Naive thymus-derived CD8-positive, alpha-beta T cell (primary cell): ENCODE measurements at regions not wholly inside any gene's neighbourhood (a gene's known extent, or its start where the extent isn't known, plus 50 kb on each side); places are given as distances from the start of the nearest gene placed in this dataset.

Source experiments
- ATAC-seq, 2 donors: fragments of 150-1000 bp; cut with Tn5 transposase in 1 of 2; sonication (Bioruptor Pico), chemical (Tn5 transposase) in 1 of 2; 1 replicate in 1 of 2; 2 replicates in 1 of 2; pipeline ENCODE4 v1.10.0; 2021; ENCODE audit warnings: mild to moderate bottlenecking in 2 of 2, moderate library complexity in 2 of 2
- POLR2A ChIA-PET: fragments of 350-600 bp; sonication (Branson Sonifier 250); formaldehyde crosslinking; loops from one replicate; lab custom pipeline; 2021; ENCODE audit warnings: antibody characterized with exemption; lab: Charles Lee
- DNase-seq, 10 donors: peaks; one replicate each; pipeline versions ENCODE4 v3.0.0 to v3.0.0-alpha.2; 2020 to 2022
- H3K27ac Mint-ChIP-seq, 10 donors: one replicate each; pipeline ENCODE4 v1.8.0; 2020 to 2022; ENCODE audit warnings: mild to moderate bottlenecking in 10 of 10, mixed read lengths in 10 of 10, moderate library complexity in 4 of 10, inconsistent platforms in 1 of 10
- H3K27me3 Mint-ChIP-seq, 5 donors: one replicate each; pipeline ENCODE4 v1.8.0; 2021 to 2022; ENCODE audit warnings: mixed read lengths in 5 of 5
- H3K36me3 Mint-ChIP-seq, 3 donors: one replicate each; pipeline ENCODE4 v1.8.0; 2020 to 2022; ENCODE audit warnings: mixed read lengths in 3 of 3, mild to moderate bottlenecking in 2 of 3, inconsistent platforms in 1 of 3
- H3K4me1 Mint-ChIP-seq, 4 donors: one replicate each; pipeline ENCODE4 v1.8.0; 2021 to 2022; ENCODE audit warnings: mixed read lengths in 4 of 4
- H3K4me3 Mint-ChIP-seq, 10 donors: one replicate each; pipeline ENCODE4 v1.8.0; 2020 to 2022; ENCODE audit warnings: mild to moderate bottlenecking in 10 of 10, mixed read lengths in 10 of 10, moderate library complexity in 6 of 10, inconsistent platforms in 1 of 10
- H3K9me3 Mint-ChIP-seq, 9 donors: one replicate each; pipeline ENCODE4 v1.8.0; 2020 to 2022; ENCODE audit warnings: mixed read lengths in 9 of 9, mild to moderate bottlenecking in 3 of 9, inconsistent platforms in 1 of 9, moderate library complexity in 1 of 9

GRCh38 chr10:28217848-28218247, 85.0 kb downstream of the MPP7 start:
- Mint-ChIP-seq H3K4me1 (peaks cover 25 to 56% (median 48%) of the 10 kb centered on the region in 4 donors), H3K36me3 (peaks cover 5 to 21% (median 10%) of the 10 kb centered on the region in 3 donors), H3K9me3 (no peaks in the 10 kb centered on the region), H3K27me3 (no peaks in the 10 kb centered on the region), H3K4me3 (peak overlapping the region in 8 of 10 donors; percentile 5 to 44 (median 24)), H3K27ac (peak overlapping the region in 5 of 10 donors; percentile 2 to 66 (median 58))
- peak in 2 of 10 donors; percentile 2 to 3 for DNase-seq
- ATAC-seq: peak; percentile 41 to 52
- POLR2A ChIA-PET: no interaction called here

- POLR2A ChIA-PET: no interaction called here
- DNase-seq: no peak
- peaks cover 10 to 39% (median 18%) of the 10 kb centered on the region in 3 donors for H3K36me3 Mint-ChIP-seq
- no peak overlapping the region for H3K4me3 Mint-ChIP-seq
- H3K9me3 Mint-ChIP-seq: no peaks in the 10 kb centered on the region
- H3K27me3 Mint-ChIP-seq: no peaks in the 10 kb centered on the region
- peak overlapping the region in 2 of 10 donors; percentile 30 to 35 for H3K27ac Mint-ChIP-seq
- no peak for ATAC-seq
- H3K4me1 Mint-ChIP-seq: peaks cover 36 to 66% (median 46%) of the 10 kb centered on the region in 4 donors
These were observed 86.9 kb downstream of the MPP7 start for GRCh38 chr10:28215930-28216329.

GRCh38 chr10:28214219-28214618, 88.6 kb downstream of the MPP7 start:
- H3K4me3 Mint-ChIP-seq: no peak overlapping the region
- DNase-seq (no peak), ATAC-seq (no peak)
- peaks cover 0 to 3% (median 0%) of the 10 kb centered on the region in 9 donors for H3K9me3 Mint-ChIP-seq
- peaks cover 21 to 50% (median 28%) of the 10 kb centered on the region in 3 donors for H3K36me3 Mint-ChIP-seq
- H3K27ac Mint-ChIP-seq: peak overlapping the region in 1 of 10 donors; percentile 72
- POLR2A ChIA-PET: no interaction called here
- peaks cover 30 to 56% (median 39%) of the 10 kb centered on the region in 4 donors for H3K4me1 Mint-ChIP-seq
- no peaks in the 10 kb centered on the region for H3K27me3 Mint-ChIP-seq

- no peaks in the 10 kb centered on the region for H3K27me3 Mint-ChIP-seq
- POLR2A ChIA-PET: no interaction called here
- peaks cover 12 to 38% (median 28%) of the 10 kb centered on the region in 4 donors for H3K4me1 Mint-ChIP-seq
- peaks cover 0 to 14% (median 6%) of the 10 kb centered on the region in 9 donors for H3K9me3 Mint-ChIP-seq
- peak overlapping the region in 1 of 10 donors; percentile 6 for H3K27ac Mint-ChIP-seq
- H3K36me3 Mint-ChIP-seq: peaks cover 34 to 62% (median 43%) of the 10 kb centered on the region in 3 donors
- H3K4me3 Mint-ChIP-seq: no peak overlapping the region
- no peak for ATAC-seq
- DNase-seq: no peak
These were observed 91.1 kb downstream of the MPP7 start for GRCh38 chr10:28211759-28212158.

GRCh38 chr10:28207799-28208198, 95.1 kb downstream of the MPP7 start:
- H3K9me3 Mint-ChIP-seq: peaks cover 0 to 14% (median 6%) of the 10 kb centered on the region in 9 donors
- H3K27ac Mint-ChIP-seq: no peak overlapping the region
- no peak overlapping the region for H3K4me3 Mint-ChIP-seq
- ATAC-seq: no peak
- peaks cover 6 to 29% (median 19%) of the 10 kb centered on the region in 4 donors for H3K4me1 Mint-ChIP-seq
- H3K36me3 Mint-ChIP-seq: peaks cover 29 to 65% (median 54%) of the 10 kb centered on the region in 3 donors
- H3K27me3 Mint-ChIP-seq: no peaks in the 10 kb centered on the region
- POLR2A ChIA-PET: no interaction called here
- DNase-seq: no peak

GRCh38 chr10:28202941-28203352, 99.9 kb downstream of the MPP7 start:
- peaks cover 0 to 3% (median 0%) of the 10 kb centered on the region in 9 donors for H3K9me3 Mint-ChIP-seq
- DNase-seq (no peak), ATAC-seq (no peak)
- peak overlapping the region in 1 of 10 donors; percentile 19 for H3K27ac Mint-ChIP-seq
- peaks cover 6 to 22% (median 12%) of the 10 kb centered on the region in 4 donors for H3K4me1 Mint-ChIP-seq
- H3K36me3 Mint-ChIP-seq: peaks cover 7 to 67% (median 39%) of the 10 kb centered on the region in 3 donors
- POLR2A ChIA-PET: no interaction called here
- no peaks in the 10 kb centered on the region for H3K27me3 Mint-ChIP-seq
- H3K4me3 Mint-ChIP-seq: no peak overlapping the region

GRCh38 chr10:28201410-28202400, 101.2 kb downstream of the MPP7 start:
- Mint-ChIP-seq H3K4me1 (peaks cover 6 to 25% (median 16%) of the 10 kb centered on the region in 4 donors), H3K4me3 (no peak overlapping the region), H3K27me3 (no peaks in the 10 kb centered on the region), H3K9me3 (no peaks in the 10 kb centered on the region), H3K27ac (no peak overlapping the region), H3K36me3 (peaks cover 10 to 77% (median 41%) of the 10 kb centered on the region in 3 donors)
- DNase-seq (no peak), ATAC-seq (no peak)
- POLR2A ChIA-PET: no interaction called here

- Mint-ChIP-seq H3K4me3 (no peak overlapping the region), H3K27me3 (no peaks in the 10 kb centered on the region), H3K36me3 (peaks cover 16 to 83% (median 45%) of the 10 kb centered on the region in 3 donors), H3K4me1 (peaks cover 4 to 24% (median 15%) of the 10 kb centered on the region in 4 donors), H3K9me3 (no peaks in the 10 kb centered on the region), H3K27ac (no peak overlapping the region)
- POLR2A ChIA-PET: no interaction called here
- no peak for ATAC-seq
- no peak for DNase-seq
These were observed 102.1 kb downstream of the MPP7 start for GRCh38 chr10:28200775-28201174.

- Mint-ChIP-seq H3K27ac (peak overlapping the region in 2 of 10 donors; percentile 28 to 39), H3K36me3 (peaks cover 20 to 81% (median 49%) of the 10 kb centered on the region in 3 donors), H3K27me3 (no peaks in the 10 kb centered on the region), H3K9me3 (no peaks in the 10 kb centered on the region), H3K4me1 (peaks cover 0 to 21% (median 12%) of the 10 kb centered on the region in 4 donors), H3K4me3 (no peak overlapping the region)
- POLR2A ChIA-PET: no interaction called here
- ATAC-seq (no peak), DNase-seq (no peak)
These were observed 102.9 kb downstream of the MPP7 start for GRCh38 chr10:28199941-28200340.

GRCh38 chr10:28190196-28190595, 112.7 kb downstream of the MPP7 start:
- Mint-ChIP-seq H3K4me1 (peaks cover 14 to 47% (median 36%) of the 10 kb centered on the region in 4 donors), H3K27me3 (no peaks in the 10 kb centered on the region), H3K9me3 (no peaks in the 10 kb centered on the region), H3K27ac (peak overlapping the region in 4 of 10 donors; percentile 7 to 64 (median 38)), H3K4me3 (peak overlapping the region in 2 of 10 donors; percentile 1 to 27), H3K36me3 (peaks cover 7 to 15% (median 14%) of the 10 kb centered on the region in 3 donors)
- POLR2A ChIA-PET: no interaction called here
- ATAC-seq: no peak
- no peak for DNase-seq

- Mint-ChIP-seq H3K4me3 (no peak overlapping the region), H3K27me3 (no peaks in the 10 kb centered on the region), H3K27ac (no peak overlapping the region), H3K36me3 (peaks cover 0 to 7% (median 0%) of the 10 kb centered on the region in 3 donors), H3K9me3 (no peaks in the 10 kb centered on the region), H3K4me1 (peaks cover 14 to 42% (median 32%) of the 10 kb centered on the region in 4 donors)
- POLR2A ChIA-PET: no interaction called here
- DNase-seq (no peak), ATAC-seq (no peak)
These were observed 114.3 kb downstream of the MPP7 start for GRCh38 chr10:28188526-28188925.

- Mint-ChIP-seq H3K27ac (no peak overlapping the region), H3K4me1 (peaks cover 13 to 33% (median 26%) of the 10 kb centered on the region in 4 donors), H3K36me3 (peaks cover 0 to 12% (median 0%) of the 10 kb centered on the region in 3 donors), H3K27me3 (no peaks in the 10 kb centered on the region), H3K9me3 (no peaks in the 10 kb centered on the region), H3K4me3 (no peak overlapping the region)
- POLR2A ChIA-PET: no interaction called here
- ATAC-seq (no peak), DNase-seq (no peak)
These were observed 115.8 kb downstream of the MPP7 start for GRCh38 chr10:28186887-28187578.
